HUES64 (cell line): ENCODE measurements at regions not wholly inside any gene's neighbourhood (a gene's known extent, or its start where the extent isn't known, plus 50 kb on each side); places are given as distances from the start of the nearest gene placed in this dataset.

ENCODE experiments used
- H3K27ac ChIP-seq: 2 replicates; pipeline ENCODE4 v1.7.0; 2013; ENCODE audit warnings: low read depth, low read length, inconsistent platforms
- H3K27me3 ChIP-seq: 2 replicates; pipeline ENCODE4 v1.6.1; 2013; ENCODE audit warnings: mild to moderate bottlenecking, low read length; ENCODE audit not compliant: insufficient read depth
- H3K36me3 ChIP-seq: 2 replicates; pipeline ENCODE4 v1.6.1; 2013; ENCODE audit warnings: mild to moderate bottlenecking, low read length; ENCODE audit not compliant: insufficient read depth
- H3K4me1 ChIP-seq: 2 replicates; pipeline ENCODE4 v1.6.1; 2013; ENCODE audit warnings: mild to moderate bottlenecking, low read length, moderate library complexity; ENCODE audit not compliant: insufficient read depth
- H3K4me3 ChIP-seq: 2 replicates; pipeline ENCODE4 v1.5.1; 2013; ENCODE audit warnings: mild to moderate bottlenecking, low read length, moderate library complexity
- H3K9ac ChIP-seq: 2 replicates; pipeline ENCODE4 v1.6.1; 2013; ENCODE audit warnings: mild to moderate bottlenecking, low read depth, low read length
- H3K9me3 ChIP-seq: 2 replicates; pipeline ENCODE4 v1.6.1; 2013; ENCODE audit warnings: low read depth, low read length; ENCODE audit not compliant: insufficient read depth
- WGBS: fragments of 150-250, 120-280 bp; methylation state at CpG from one replicate; pipeline ENCODE4 v1.1.7; 2013; ENCODE audit warnings: missing lambda C conversion rate; 5-methylcytosine and 5-hydroxymethylcytosine counted together

DNA sequence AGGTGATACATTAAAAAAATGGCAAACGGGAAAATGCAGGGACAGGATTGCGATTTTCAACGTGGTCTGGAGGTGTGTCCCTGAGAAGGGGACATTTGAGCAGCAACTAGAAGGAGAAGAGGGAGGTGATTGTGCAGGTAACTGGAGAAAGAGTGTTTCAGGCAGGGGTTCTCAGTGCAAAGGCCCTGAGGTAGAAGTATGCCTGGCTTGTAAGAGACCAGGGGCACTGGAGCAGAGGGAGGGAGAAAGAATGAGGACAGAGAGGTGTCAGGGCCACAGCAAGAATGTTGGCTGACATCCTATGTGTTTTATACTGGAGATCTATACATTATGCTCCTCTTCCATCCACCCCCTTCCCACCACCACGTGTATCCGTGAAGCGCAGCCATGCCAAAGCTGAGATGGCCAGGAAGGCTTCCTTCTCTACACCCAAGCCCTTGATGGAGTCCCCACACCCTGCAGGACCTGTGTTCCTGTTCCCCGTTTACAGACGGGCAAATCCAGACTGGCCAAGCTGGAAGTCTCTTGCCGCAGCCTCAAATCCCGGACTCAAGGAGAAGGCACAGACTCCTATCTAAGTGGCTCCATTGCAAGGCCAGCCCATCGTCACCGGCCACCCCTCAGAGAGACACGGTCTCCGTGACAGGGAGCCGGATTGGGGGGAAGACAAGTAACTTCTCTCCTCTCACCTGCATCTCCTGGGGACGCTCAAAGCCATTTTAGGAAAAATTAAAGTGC is 416.1 kb downstream of the MN1 start:
- Histone ChIP-seq H3K4me3 (no peak overlapping the region), H3K9ac (no peak overlapping the region), H3K36me3 (no peaks in the 10 kb centered on the region), H3K27ac (no peak overlapping the region), H3K9me3 (no peaks in the 10 kb centered on the region), H3K27me3 (no peaks in the 10 kb centered on the region), H3K4me1 (no peaks in the 10 kb centered on the region; the same call in 1 of the 2 replicates)
- WGBS: 92% methylated on average over 16 of the region's 16 CpGs

DNA sequence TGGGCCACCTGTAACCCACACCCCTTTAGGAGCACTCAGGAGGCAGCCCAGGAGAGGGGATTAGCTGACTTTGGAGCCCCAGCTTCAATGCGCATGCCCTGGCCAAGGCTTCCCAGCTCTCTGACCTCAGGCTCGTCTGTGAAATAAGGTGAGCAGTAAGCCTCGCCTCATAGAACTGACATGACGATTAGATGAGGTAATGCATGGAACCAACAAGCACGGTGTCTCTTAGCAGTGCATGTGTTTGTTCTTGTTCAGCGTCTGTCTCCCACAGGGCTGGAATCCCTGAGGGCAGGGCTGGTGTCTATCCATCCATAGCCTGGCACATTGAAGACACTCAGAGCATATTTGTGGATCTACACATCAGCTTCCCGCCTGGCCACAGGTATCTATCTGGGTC is 415.4 kb downstream of the MN1 start:
- no peaks in the 10 kb centered on the region for H3K36me3 ChIP-seq
- no peak overlapping the region for H3K27ac ChIP-seq
- H3K4me3 ChIP-seq: no peak overlapping the region
- H3K27me3 ChIP-seq: no peaks in the 10 kb centered on the region
- no peaks in the 10 kb centered on the region for H3K9me3 ChIP-seq
- no peaks in the 10 kb centered on the region; the same call in 1 of the 2 replicates for H3K4me1 ChIP-seq
- WGBS: 78% methylated on average over 7 of the region's 7 CpGs
- H3K9ac ChIP-seq: no peak overlapping the region

DNA sequence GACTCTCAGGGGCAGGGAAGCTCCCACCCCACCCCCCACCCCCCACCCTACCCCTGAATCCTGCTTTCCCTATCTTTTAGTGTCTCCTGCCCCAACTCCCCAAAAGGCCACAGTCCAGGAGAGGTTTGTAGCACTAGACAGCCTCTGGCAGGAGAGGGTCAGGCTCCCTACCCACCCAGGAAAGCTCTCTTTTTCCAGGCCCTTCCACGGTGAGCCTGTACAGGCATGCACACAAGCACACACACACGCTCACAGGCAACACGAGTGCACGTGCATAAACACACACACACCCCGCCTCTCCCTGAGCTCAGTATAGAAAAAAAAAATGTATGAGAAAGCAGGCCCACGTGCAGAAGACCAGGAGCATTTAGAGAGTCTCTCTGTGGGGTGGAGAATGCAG is 414.0 kb downstream of the MN1 start:
- H3K9me3 ChIP-seq: no peaks in the 10 kb centered on the region
- no peaks in the 10 kb centered on the region for H3K36me3 ChIP-seq
- no peaks in the 10 kb centered on the region for H3K4me1 ChIP-seq
- no peak overlapping the region for H3K27ac ChIP-seq
- no peaks in the 10 kb centered on the region for H3K27me3 ChIP-seq
- WGBS: 71% methylated on average over 5 of the region's 6 CpGs
- no peak overlapping the region for H3K9ac ChIP-seq
- H3K4me3 ChIP-seq: no peak overlapping the region

DNA sequence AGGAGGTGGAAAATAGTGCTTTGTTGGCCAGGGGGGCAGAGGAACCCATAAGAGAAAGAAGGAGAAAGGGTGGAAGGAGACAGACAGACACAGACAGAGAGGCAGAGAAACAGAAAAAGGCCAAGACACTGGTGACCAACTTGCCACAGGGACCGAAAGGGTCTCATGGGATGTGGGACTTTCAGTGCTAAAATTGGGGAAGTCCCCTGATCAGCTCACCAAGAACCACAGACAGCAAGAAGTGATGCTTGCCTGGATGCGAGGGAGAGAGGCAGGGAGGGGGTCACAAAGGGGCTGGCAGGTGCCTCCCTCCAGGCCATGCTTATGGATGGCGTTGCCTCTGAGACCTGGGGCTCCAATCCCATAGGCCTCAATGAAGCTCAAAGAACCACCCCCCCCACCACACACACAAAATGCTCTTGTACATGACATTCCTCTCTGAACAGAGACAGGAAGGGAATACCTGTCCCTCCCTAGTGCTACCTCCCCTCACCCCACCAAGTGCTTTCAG is 413.4 kb downstream of the MN1 start:
- H3K27me3 ChIP-seq: no peaks in the 10 kb centered on the region
- no peak overlapping the region for H3K9ac ChIP-seq
- WGBS: 85% methylated on average over 3 of the region's 3 CpGs
- no peaks in the 10 kb centered on the region for H3K4me1 ChIP-seq
- no peaks in the 10 kb centered on the region for H3K9me3 ChIP-seq
- no peak overlapping the region for H3K27ac ChIP-seq
- H3K4me3 ChIP-seq: no peak overlapping the region
- no peaks in the 10 kb centered on the region for H3K36me3 ChIP-seq

DNA sequence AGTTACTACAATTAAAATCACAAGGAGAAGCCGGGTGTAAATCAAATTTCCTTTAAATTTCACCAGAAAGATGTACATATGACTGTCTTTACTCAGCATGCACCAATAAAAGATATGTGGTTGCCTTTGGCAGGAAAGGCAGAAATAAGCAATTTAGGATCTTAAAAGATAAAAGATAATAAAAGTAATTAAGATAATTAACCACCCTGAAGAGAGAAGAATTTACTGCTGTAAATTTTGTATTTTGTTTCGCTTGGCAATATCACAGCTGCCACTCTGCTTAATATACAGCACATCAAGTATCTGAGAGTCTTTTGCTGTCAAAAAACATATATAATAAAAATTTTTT is 411.9 kb downstream of the MN1 start:
- Histone ChIP-seq H3K9ac (no peak overlapping the region), H3K27me3 (no peaks in the 10 kb centered on the region), H3K36me3 (no peaks in the 10 kb centered on the region), H3K27ac (no peak overlapping the region), H3K9me3 (no peaks in the 10 kb centered on the region), H3K4me3 (no peak overlapping the region), H3K4me1 (no peaks in the 10 kb centered on the region)
- WGBS: 100% methylated on average over 1 of the region's 2 CpGs

DNA sequence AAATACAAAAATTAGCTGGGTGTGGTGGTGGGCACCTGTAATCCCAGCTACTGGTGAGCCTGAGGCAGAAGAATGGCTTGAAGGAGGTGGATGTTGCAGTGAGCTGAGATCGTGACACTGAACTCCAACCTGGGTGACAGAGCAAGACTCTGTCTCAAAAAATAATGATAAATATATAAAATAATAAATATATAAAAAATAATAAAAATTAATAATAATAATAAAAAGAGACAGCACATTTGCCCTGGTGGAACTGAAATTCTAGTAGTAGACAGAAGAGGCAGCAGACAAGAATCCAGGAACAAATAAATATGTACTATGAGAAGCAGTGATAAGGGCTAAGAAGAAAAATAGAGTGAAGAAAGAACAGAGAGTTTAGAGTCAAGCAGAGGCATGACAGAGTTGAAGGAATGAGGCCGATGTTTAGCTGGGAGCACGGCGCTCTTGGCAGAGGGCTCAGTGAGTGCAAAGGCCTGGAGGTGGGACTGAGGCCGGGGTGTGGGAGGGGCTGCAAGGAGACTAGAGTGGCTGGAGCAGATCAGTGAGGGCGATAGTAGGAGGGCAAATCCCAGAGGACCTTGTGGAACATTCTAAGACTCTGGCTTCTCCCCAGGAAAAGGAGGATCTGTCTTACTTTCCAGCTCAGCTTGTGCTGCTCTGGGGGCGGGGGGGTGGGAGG is 410.3 kb downstream of the MN1 start:
- Histone ChIP-seq H3K9me3 (no peaks in the 10 kb centered on the region), H3K9ac (no peak overlapping the region), H3K27me3 (no peaks in the 10 kb centered on the region), H3K4me1 (no peaks in the 10 kb centered on the region), H3K27ac (no peak overlapping the region), H3K4me3 (no peak overlapping the region), H3K36me3 (no peaks in the 10 kb centered on the region)
- WGBS: 49% methylated on average over 6 of the region's 7 CpGs

DNA sequence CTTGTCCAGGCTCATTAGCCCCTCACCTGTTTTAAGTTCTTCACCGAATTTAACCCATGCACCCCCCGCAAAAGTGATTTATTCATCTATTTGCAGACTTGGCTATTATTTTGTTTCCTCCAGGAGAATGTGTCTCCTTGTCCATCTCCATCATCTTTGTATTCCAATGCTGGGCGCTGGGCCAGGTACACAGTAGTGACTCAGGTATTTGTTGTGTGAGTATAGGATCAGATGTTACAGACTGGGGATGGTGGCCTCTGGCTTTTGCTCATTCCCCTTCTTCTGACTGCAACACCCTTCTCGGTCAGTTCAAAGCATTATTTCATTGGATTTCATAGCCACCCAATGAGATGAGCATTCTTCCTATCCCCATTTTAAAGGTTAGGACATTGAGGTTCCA is 408.2 kb downstream of the MN1 start:
- H3K9me3 ChIP-seq: no peaks in the 10 kb centered on the region
- no peak overlapping the region for H3K4me3 ChIP-seq
- H3K36me3 ChIP-seq: no peaks in the 10 kb centered on the region
- H3K27me3 ChIP-seq: no peaks in the 10 kb centered on the region
- H3K9ac ChIP-seq: no peak overlapping the region
- no peak overlapping the region for H3K27ac ChIP-seq
- 93% methylated on average over 4 of the region's 4 CpGs for WGBS
- H3K4me1 ChIP-seq: no peaks in the 10 kb centered on the region

DNA sequence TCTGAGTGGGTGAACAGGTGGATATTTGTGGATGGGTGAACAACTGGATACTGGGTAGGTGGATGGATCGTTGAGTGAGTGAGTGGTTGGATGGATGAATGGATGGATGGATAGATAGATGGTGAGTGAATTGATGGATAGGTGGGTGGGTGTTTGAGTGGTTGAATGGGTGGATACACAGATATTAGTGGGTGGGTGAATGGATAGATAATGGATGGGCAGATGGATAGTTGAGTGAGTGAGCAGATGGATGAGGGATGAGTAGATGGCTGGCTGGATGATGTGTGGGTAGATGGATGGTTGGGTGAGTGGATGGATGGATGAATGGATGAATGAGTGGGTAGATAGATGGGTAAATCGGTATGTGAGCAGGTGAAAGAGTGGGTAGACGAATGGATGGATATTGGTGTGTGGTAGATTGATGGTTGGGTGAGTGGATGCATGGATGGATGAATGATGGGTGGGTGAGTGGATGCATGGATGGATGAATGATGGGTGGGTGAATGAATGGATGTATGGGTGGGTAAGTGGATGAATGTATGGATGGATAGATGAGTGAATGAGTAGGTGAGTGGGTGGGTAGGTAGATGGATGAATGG is 406.7 kb downstream of the MN1 start:
- Histone ChIP-seq H3K9me3 (no peaks in the 10 kb centered on the region), H3K4me3 (no peak overlapping the region), H3K9ac (no peak overlapping the region), H3K4me1 (no peaks in the 10 kb centered on the region), H3K27ac (no peak overlapping the region), H3K36me3 (no peaks in the 10 kb centered on the region), H3K27me3 (no peaks in the 10 kb centered on the region)
- 92% methylated on average over 3 of the region's 3 CpGs for WGBS

DNA sequence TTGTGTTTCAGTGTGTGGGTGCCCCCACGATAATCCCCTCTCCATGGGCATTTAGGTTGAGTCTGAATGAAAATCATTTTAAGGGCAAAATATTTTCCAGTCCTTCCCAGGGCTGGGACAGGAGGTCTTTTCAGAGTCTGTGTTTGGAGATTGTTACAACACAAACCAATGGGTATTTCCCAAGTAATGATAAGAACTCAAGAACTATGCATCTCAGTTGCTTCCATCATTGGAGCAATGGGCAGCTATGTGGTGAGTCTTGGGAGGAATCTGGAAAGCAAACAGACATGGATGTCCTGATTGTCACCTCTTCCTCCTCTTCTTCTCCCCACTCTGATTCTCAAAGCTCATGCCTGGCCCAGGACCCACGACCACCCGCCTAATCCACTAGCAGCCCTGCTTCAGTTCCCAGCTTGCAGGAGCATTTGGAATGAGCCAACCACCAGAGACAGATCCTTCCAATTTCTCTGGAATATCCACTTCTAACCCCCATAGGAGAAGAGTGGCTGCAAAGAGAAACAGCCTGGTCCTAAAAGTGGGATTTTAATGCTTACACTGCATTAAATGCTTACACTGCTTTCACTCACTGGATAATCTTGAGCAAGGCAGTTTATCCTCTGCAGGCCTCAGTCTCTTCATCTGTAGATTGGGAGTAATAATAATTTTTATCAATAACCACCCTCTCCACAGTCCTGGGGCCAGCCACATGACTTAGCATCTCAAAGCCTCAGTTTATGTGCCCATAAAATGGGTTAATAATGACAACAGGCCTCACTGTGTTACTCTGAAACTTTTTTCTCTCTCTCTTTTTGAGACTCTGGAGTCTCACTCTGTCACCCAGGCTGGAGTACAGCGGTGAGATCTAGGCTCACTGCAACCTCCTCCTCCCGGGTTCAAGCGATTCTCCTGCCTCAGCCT is 404.3 kb downstream of the MN1 start:
- Histone ChIP-seq H3K27me3 (no peaks in the 10 kb centered on the region), H3K4me1 (no peaks in the 10 kb centered on the region), H3K27ac (no peak overlapping the region), H3K4me3 (no peak overlapping the region), H3K9me3 (no peaks in the 10 kb centered on the region), H3K9ac (no peak overlapping the region), H3K36me3 (no peaks in the 10 kb centered on the region)
- 91% methylated on average over 6 of the region's 6 CpGs for WGBS

DNA sequence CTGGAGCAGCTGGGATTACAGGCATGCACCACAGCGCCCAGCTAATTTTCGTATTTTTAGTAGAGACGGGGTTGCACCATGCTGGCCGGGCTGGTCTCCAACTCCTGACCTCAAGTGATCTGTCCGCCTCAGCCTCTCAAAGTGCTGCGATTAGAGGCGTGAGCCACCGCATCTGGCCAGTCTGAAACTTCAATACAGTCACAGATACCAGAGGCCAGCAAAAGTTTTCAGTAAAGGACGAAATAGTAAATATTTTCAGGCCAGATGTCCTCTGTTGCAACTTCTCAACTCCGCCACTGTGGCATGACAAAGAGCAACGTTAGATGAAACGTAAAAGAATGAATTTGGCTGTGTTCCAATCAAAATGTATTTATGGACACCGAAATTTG is 403.6 kb downstream of the MN1 start:
- Histone ChIP-seq H3K27ac (no peak overlapping the region), H3K9ac (no peak overlapping the region), H3K27me3 (no peaks in the 10 kb centered on the region), H3K4me1 (no peaks in the 10 kb centered on the region), H3K36me3 (no peaks in the 10 kb centered on the region), H3K4me3 (no peak overlapping the region), H3K9me3 (no peaks in the 10 kb centered on the region)
- WGBS: 94% methylated on average over 13 of the region's 13 CpGs

DNA sequence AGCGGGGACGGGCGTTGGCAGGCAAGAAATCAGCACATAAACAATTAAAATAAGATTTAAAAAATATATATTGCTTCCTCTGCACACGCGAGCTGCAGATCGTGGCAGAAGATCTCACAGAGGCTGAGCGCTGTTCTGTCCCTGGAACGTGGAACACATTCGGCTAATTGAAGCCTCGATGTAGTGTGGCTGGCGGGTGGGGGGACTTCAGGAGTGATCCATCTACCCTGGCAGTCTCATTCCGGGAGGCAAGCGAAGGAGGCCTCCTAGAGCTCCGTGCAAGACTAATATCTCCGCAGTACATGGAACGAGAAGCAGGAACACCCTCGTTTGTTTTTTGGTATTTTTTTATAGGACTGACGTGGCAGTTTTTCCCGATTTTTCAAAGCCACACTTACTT is 402.4 kb downstream of the MN1 start:
- no peaks in the 10 kb centered on the region for H3K27me3 ChIP-seq
- 82% methylated on average over 19 of the region's 19 CpGs for WGBS

More for the DNA sequence above, 402.4 kb downstream of the MN1 start:
- H3K27ac ChIP-seq: no peak overlapping the region
- no peak overlapping the region for H3K4me3 ChIP-seq
- no peaks in the 10 kb centered on the region for H3K36me3 ChIP-seq
- H3K4me1 ChIP-seq: no peaks in the 10 kb centered on the region
- no peaks in the 10 kb centered on the region for H3K9me3 ChIP-seq
- no peak overlapping the region for H3K9ac ChIP-seq
